ENCODE measurements at regions not wholly inside any gene's neighbourhood (a gene's known extent, or its start where the extent isn't known, plus 50 kb on each side); places are given as distances from the start of the nearest gene placed in this dataset.
"Not testable (repeated sequence)": the region's sequence is repeated elsewhere in the genome, so short reads cannot be mapped to it uniquely, and the experiment has no call there.

DNA sequence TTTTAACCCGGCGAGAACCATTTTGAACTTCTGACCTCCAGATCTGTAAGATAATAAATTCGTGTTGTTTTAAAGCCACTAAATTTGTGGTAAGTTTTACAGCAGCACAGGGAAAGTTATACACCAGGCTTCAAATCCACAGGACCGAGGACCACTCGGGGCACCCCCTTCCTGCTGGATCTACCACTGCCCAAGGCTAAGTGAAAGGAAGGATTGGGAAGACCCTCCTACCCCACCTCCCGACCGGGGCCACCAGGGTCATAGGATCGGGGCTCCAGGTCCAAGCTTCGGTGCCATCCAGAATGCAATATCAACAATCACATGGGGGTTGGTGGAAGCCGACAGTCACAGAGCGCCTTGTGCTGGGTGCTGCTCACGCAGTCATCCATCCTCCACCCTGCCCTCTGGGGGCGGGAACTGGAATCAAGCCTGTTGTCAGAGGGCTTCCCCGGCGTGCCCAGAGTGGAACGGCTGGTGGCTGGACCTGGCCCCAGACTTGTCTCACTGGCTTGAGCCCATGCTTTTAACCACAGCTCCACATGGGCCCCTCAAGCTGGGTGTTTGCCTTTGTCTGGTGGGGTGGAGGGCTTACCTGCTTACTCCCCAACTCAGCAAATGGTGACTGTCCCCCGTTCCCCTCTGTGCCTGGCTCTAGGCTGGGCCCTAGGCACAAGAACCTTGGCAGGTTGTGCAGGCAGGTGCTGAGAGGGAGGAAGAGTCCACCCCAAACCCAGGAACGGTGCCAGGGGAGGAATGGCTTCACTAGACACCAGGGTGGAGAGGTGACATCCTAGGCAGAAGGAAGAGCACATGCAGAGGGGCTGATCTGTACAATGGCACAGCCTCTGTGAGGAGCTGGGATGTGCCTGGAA is 180.3 kb upstream of the RTL1 start:
- Histone ChIP-seq H3K4me1 (ENCODE audit: control insufficient read depth, insufficient read depth, low read length) (no peaks in the 10 kb centered on the region), H3K4me3 (ENCODE audit: low read length) (no peak overlapping the region), H3K27ac (ENCODE audit: low read depth, low read length) (no peak overlapping the region), H3K27me3 (ENCODE audit: control insufficient read depth, insufficient read depth, low read length) (peaks cover 1% of the 10 kb centered on the region), H3K9ac (ENCODE audit: low read length) (no peak overlapping the region), H3K36me3 (ENCODE audit: control insufficient read depth, insufficient read depth, low read length) (no peaks in the 10 kb centered on the region)

DNA sequence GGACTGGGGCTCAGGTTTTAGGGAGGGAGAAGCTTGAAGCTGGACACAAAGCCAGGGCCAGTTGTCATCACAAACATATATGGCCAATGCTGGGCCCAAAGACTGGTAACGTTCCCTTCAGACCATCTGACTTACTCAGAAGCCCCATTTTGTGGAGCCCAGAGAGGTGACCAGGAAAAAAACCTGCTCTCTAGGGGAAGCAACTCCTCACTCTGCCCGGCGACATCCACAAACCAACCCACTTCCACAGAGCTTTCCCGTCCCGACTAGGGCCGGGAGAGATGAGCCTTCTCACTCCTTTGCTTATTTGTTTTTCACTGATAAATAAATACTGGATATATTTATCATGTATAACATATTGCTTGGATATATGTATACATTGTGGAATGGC is 180.9 kb upstream of the RTL1 start:
- H3K9ac ChIP-seq (ENCODE audit: low read length) = no peak overlapping the region
- no peak overlapping the region for H3K27ac ChIP-seq (ENCODE audit: low read depth, low read length)
- H3K4me3 ChIP-seq (ENCODE audit: low read length) = no peak overlapping the region
- no peaks in the 10 kb centered on the region for H3K27me3 ChIP-seq (ENCODE audit: control insufficient read depth, insufficient read depth, low read length)
- H3K4me1 ChIP-seq (ENCODE audit: control insufficient read depth, insufficient read depth, low read length) = no peaks in the 10 kb centered on the region
- no peaks in the 10 kb centered on the region for H3K36me3 ChIP-seq (ENCODE audit: control insufficient read depth, insufficient read depth, low read length)

DNA sequence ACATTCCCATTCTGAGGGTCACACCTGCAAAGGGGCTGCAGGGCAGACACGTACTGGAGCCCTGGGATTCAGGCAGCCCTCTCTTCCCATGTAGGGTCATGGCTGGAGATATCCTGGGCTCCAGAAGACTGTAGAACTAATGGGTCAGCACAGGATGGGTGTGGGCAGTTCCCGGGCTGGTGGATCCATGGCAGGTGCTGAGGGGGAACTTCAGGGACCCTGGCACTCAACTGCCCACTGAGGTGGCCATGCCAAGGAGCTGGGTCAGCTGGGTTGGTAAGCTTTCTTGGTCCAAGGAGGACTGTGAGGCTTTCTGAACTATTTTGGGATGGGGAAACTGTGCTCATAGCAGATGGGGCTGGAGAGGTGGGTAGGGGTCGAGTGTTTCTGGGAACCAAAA is 183.4 kb upstream of the RTL1 start:
- no peaks in the 10 kb centered on the region for H3K36me3 ChIP-seq (ENCODE audit: control insufficient read depth, insufficient read depth, low read length)
- H3K4me1 ChIP-seq (ENCODE audit: control insufficient read depth, insufficient read depth, low read length) = no peaks in the 10 kb centered on the region
- no peak overlapping the region for H3K27ac ChIP-seq (ENCODE audit: low read depth, low read length)
- H3K9ac ChIP-seq (ENCODE audit: low read length) = no peak overlapping the region
- no peak overlapping the region for H3K4me3 ChIP-seq (ENCODE audit: low read length)
- H3K27me3 ChIP-seq (ENCODE audit: control insufficient read depth, insufficient read depth, low read length) = no peaks in the 10 kb centered on the region

DNA sequence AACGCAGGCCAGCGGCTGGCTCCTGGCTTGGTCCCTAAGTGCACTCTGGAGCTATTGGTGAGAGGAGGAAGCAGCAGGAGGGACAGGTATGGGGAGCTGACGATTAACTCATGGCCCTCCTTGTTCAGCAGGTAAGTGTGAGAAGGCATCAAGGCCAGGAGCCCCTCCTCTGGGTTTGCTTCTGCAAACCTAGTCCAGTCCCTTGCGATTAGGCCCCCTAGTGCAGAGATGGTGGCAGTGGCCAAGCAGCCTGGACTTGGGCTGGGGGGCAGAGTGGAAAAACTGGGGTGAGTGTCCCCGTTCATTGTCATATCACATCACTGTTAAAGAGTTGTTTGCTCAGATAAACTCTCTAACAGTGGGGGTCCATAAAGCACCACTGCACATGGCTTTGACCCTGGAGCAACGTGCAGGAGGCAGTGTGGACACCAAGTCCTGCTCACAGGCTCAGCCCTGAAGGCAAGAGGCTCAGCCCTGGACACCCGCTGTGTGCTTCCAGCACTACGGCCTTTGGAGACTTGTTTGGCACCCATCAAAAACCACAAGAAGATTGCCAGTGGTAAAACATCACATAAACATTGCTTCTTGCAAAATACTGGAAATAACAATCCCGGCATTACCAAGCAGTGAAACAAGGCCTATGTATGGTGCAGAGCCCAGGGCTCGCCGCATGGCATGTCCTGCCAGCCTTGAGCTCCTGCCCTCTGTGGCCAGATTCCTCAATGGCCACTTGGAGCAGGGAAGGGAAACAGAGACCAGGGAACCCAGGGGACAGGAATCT is 184.3 kb upstream of the RTL1 start:
- Histone ChIP-seq H3K36me3 (ENCODE audit: control insufficient read depth, insufficient read depth, low read length) (no peaks in the 10 kb centered on the region), H3K27ac (ENCODE audit: low read depth, low read length) (no peak overlapping the region), H3K4me3 (ENCODE audit: low read length) (no peak overlapping the region), H3K4me1 (ENCODE audit: control insufficient read depth, insufficient read depth, low read length) (no peaks in the 10 kb centered on the region), H3K27me3 (ENCODE audit: control insufficient read depth, insufficient read depth, low read length) (no peaks in the 10 kb centered on the region), H3K9ac (ENCODE audit: low read length) (no peak overlapping the region)

DNA sequence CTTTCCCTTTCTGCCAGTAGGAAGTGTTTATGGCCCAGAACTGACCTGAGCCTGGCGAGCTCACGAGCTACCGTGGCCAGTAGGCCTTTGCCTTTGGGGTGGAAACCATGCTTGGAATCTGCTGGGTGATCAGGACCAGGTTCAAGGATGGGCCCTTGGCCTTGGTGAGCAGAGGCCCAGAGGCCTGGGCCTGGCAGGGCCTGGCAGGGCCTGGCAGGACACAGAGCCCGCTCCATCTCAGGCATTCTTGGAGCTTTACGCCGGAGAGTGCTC is 184.8 kb upstream of the RTL1 start:
- no peak overlapping the region for H3K9ac ChIP-seq (ENCODE audit: low read length)
- no peak overlapping the region for H3K4me3 ChIP-seq (ENCODE audit: low read length)
- no peak overlapping the region for H3K27ac ChIP-seq (ENCODE audit: low read depth, low read length)
- no peaks in the 10 kb centered on the region for H3K4me1 ChIP-seq (ENCODE audit: control insufficient read depth, insufficient read depth, low read length)
- no peaks in the 10 kb centered on the region for H3K27me3 ChIP-seq (ENCODE audit: control insufficient read depth, insufficient read depth, low read length)
- no peaks in the 10 kb centered on the region for H3K36me3 ChIP-seq (ENCODE audit: control insufficient read depth, insufficient read depth, low read length)

DNA sequence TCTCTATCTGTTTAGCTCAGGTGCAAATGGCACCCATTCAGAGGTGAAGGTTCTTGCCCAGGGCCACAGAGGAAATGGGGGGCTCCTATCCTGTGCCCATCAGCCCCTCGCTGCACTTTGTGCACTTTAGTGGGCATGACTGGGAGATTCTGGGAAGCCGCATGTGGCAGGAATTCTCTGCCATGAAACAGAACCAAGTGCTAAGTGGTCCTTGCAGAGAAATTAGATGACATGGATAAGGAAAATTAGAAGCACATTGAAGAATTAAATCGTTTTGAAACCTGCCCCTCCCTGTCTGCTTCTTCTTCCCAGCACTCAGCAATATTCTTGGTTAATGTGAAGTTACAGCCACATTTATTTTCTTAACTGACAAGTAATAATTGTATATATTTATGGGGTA is 185.2 kb upstream of the RTL1 start:
- H3K27me3 ChIP-seq (ENCODE audit: control insufficient read depth, insufficient read depth, low read length) = no peaks in the 10 kb centered on the region
- no peak overlapping the region for H3K4me3 ChIP-seq (ENCODE audit: low read length)
- H3K36me3 ChIP-seq (ENCODE audit: control insufficient read depth, insufficient read depth, low read length) = no peaks in the 10 kb centered on the region

DNA sequence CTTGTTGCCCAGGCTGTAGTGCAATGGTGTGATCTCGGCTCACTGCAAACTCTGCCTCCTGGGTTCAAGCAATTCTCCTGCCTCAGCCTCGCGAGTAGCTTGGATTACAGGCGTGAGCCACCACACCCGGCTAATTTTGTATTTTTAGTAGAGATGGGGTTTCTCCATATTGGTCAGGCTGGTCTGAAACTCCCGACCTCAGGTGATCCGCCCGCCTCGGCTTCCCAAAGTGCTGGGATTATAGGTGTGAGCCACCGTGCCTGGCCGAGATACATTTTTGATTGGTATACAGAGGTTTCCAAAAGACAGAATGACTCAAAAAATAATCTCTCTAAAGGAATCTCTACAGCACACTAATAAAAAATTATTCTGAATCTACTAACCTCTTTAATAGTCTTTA is 187.0 kb upstream of the RTL1 start:
- not testable (repeated sequence) for H3K27me3 ChIP-seq (ENCODE audit: control insufficient read depth, insufficient read depth, low read length); H3K36me3 ChIP-seq (ENCODE audit: control insufficient read depth, insufficient read depth, low read length); H3K27ac ChIP-seq (ENCODE audit: low read depth, low read length); H3K4me1 ChIP-seq (ENCODE audit: control insufficient read depth, insufficient read depth, low read length); H3K4me3 ChIP-seq (ENCODE audit: low read length); H3K9ac ChIP-seq (ENCODE audit: low read length)

More for the DNA sequence above, 185.2 kb upstream of the RTL1 start:
- H3K4me1 ChIP-seq (ENCODE audit: control insufficient read depth, insufficient read depth, low read length) = no peaks in the 10 kb centered on the region
- H3K9ac ChIP-seq (ENCODE audit: low read length) = no peak overlapping the region
- no peak overlapping the region for H3K27ac ChIP-seq (ENCODE audit: low read depth, low read length)

DNA sequence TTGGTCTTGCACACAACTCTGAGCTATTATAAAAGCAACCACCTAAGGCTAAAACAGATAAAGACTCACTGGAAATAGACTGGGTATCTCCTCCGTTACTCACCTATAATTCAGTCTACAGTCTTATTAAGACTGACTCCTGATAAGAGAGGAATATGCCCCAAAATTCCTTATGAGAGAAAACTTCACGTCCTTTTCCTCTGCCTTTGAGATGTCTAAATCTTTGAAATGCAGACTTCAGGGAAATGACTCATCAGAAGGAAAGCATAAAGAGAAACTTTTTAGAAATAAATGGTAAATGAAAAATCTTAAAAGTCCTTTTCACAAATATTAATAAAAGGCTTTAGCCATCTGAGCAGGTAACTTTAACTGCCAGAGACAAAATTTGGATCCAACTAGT is 187.5 kb upstream of the RTL1 start:
- Histone ChIP-seq H3K36me3 (ENCODE audit: control insufficient read depth, insufficient read depth, low read length) (no peaks in the 10 kb centered on the region), H3K9ac (ENCODE audit: low read length) (no peak overlapping the region)

DNA sequence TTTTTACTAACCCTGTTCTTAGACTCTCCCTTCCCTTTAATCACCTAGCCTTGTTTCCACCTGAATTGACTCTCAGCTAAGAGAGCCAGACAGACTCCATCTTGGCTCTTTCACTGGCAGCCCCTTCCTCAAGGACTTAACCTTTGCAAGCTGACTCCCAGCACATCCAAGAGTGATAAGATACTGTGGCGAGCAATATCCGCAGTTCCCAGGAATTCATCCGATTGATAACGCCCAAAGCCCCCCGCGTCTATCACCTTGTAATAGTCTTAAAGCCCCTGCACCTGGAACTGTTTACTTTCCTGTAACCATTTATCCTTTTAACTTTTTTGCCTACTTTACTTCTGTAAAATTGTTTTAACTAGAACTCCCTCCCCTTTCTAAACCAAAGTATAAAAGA is 191.4 kb upstream of the RTL1 start:
- not testable (repeated sequence) for H3K36me3 ChIP-seq (ENCODE audit: control insufficient read depth, insufficient read depth, low read length); H3K9ac ChIP-seq (ENCODE audit: low read length); H3K27ac ChIP-seq (ENCODE audit: low read depth, low read length); H3K4me1 ChIP-seq (ENCODE audit: control insufficient read depth, insufficient read depth, low read length); H3K4me3 ChIP-seq (ENCODE audit: low read length); H3K27me3 ChIP-seq (ENCODE audit: control insufficient read depth, insufficient read depth, low read length)

More for the DNA sequence above, 187.5 kb upstream of the RTL1 start:
- Histone ChIP-seq H3K27ac (ENCODE audit: low read depth, low read length) (no peak overlapping the region), H3K4me1 (ENCODE audit: control insufficient read depth, insufficient read depth, low read length) (no peaks in the 10 kb centered on the region), H3K27me3 (ENCODE audit: control insufficient read depth, insufficient read depth, low read length) (no peaks in the 10 kb centered on the region), H3K4me3 (ENCODE audit: low read length) (no peak overlapping the region)

DNA sequence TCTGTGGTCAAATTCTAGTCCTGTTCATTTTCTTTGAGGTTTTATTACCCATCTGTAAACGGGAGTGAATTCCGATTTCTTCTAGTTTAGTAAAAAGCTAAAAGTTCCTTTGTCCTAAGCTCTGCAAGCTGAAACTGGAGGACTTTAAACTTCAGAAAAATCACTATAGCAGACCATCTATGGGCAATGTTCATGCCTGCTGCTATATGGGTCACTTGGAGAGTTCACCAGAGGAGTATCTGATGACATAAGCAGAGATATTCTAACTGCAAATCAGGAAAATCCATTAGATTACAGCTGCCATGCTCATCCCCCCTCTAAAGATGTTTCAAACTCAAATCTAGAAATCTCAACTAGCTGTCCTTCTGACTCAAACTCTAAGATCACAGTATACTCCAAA is 193.0 kb upstream of the RTL1 start:
- H3K36me3 ChIP-seq (ENCODE audit: control insufficient read depth, insufficient read depth, low read length) = no peaks in the 10 kb centered on the region
- no peaks in the 10 kb centered on the region for H3K4me1 ChIP-seq (ENCODE audit: control insufficient read depth, insufficient read depth, low read length)
- H3K9ac ChIP-seq (ENCODE audit: low read length) = no peak overlapping the region
- H3K27ac ChIP-seq (ENCODE audit: low read depth, low read length) = no peak overlapping the region
- no peaks in the 10 kb centered on the region for H3K27me3 ChIP-seq (ENCODE audit: control insufficient read depth, insufficient read depth, low read length)
- no peak overlapping the region for H3K4me3 ChIP-seq (ENCODE audit: low read length)

DNA sequence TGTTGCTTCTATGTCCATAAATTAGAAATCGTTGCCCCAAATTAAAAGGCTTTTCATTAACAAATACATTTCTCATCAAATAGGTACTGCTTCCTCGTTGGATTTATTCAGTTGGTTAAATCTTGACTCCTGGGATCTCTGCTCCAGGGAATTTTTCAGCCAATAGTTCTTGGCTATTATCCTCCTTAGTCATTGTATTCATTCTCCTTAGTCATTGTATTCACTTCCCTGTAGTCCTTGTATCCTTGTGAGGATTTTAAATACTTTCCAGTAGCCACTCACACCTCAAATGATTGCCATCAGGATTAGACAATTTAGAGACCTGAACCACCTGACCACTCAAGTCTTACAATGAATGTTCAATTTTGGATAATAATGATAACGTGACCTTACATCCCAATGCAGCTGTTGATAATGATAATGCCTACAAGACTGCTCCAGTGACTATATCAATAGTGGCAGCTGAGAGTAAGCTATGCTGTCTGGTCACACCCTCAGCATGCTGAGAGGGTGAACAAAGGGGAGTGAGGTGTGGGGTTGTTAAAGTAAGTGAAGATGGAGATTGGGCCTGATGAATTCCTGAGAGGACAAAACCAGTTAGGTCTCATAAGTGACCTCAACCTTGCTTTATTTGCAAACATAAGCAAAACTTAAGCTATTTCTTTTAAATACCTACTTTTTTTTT is 193.7 kb upstream of the RTL1 start:
- no peaks in the 10 kb centered on the region for H3K4me1 ChIP-seq (ENCODE audit: control insufficient read depth, insufficient read depth, low read length)
- no peaks in the 10 kb centered on the region for H3K27me3 ChIP-seq (ENCODE audit: control insufficient read depth, insufficient read depth, low read length)
- no peak overlapping the region for H3K4me3 ChIP-seq (ENCODE audit: low read length)

DNA sequence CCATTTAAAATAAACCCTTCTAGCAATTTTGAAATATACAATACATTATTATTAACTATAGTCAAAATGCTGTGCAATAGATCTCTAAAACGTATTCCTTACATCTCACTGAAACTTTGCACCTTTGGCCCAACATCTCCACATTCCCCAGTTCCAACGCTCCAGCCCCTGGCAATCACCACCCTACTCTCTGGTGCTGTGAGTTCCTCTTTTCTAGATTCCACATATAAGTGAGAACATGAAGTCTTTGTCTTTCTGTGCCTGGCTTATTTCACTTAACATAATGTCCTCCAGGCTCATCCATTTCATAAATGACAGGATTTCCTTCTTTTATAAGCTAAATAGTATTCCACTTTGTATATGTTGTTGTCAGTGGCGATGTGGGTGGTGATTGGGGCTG is 194.7 kb upstream of the RTL1 start:
- Histone ChIP-seq H3K36me3 (ENCODE audit: control insufficient read depth, insufficient read depth, low read length) (no peaks in the 10 kb centered on the region), H3K4me3 (ENCODE audit: low read length) (no peak overlapping the region), H3K9ac (ENCODE audit: low read length) (no peak overlapping the region), H3K27ac (ENCODE audit: low read depth, low read length) (no peak overlapping the region), H3K27me3 (ENCODE audit: control insufficient read depth, insufficient read depth, low read length) (no peaks in the 10 kb centered on the region), H3K4me1 (ENCODE audit: control insufficient read depth, insufficient read depth, low read length) (no peaks in the 10 kb centered on the region)

More for the DNA sequence above, 193.7 kb upstream of the RTL1 start:
- Histone ChIP-seq H3K9ac (ENCODE audit: low read length) (no peak overlapping the region), H3K27ac (ENCODE audit: low read depth, low read length) (no peak overlapping the region), H3K36me3 (ENCODE audit: control insufficient read depth, insufficient read depth, low read length) (no peaks in the 10 kb centered on the region)
